WI38 (cell line): ENCODE measurements at regions not wholly inside any gene's neighbourhood (a gene's known extent, or its start where the extent isn't known, plus 50 kb on each side); places are given as distances from the start of the nearest gene placed in this dataset.

ENCODE experiments used
- H3K4me3 ChIP-seq: 2 replicates; pipeline ENCODE4 v1.5.1; 2011; ENCODE audit warnings: low read depth, mild to moderate bottlenecking, control low read depth, low read length
- TF ChIP-seq, protein P1 (sequence below): IDR thresholded peaks from 2 replicates; pipeline ENCODE4 v1.5.1; 2012; ENCODE audit warnings: low read depth, mild to moderate bottlenecking, control low read depth, low read length

DNA sequence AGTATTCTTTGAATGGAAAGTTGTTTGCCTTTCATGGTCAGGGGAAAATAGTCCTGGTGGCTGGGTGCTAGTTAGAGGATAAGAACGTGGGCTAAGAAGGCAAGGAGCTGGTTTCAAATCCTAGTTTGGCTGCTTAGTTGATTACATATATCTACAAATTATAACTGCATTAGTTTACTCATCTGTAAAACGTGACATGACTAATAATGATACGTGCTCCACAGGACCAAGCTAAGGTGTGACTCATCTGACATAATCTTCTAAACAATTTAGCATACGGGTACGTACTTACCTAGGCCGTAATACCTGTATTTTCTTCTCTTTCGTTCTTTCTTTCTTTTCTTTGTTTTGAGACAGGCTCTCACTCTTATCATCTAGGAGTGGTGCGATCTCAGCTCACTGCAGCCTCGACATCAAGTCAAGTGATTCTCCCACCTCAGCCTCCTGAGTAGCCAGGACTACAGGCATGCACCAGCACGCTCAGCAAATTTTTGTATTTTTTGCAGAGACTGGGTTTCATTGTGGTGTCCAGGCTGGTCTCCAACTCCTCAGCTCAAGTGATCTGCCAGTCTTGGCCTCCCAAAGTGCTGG lies 1274.2 kb upstream of the GJE1 start:
- H3K4me3 ChIP-seq: no peak overlapping the region
- TF ChIP-seq, protein P1, sequence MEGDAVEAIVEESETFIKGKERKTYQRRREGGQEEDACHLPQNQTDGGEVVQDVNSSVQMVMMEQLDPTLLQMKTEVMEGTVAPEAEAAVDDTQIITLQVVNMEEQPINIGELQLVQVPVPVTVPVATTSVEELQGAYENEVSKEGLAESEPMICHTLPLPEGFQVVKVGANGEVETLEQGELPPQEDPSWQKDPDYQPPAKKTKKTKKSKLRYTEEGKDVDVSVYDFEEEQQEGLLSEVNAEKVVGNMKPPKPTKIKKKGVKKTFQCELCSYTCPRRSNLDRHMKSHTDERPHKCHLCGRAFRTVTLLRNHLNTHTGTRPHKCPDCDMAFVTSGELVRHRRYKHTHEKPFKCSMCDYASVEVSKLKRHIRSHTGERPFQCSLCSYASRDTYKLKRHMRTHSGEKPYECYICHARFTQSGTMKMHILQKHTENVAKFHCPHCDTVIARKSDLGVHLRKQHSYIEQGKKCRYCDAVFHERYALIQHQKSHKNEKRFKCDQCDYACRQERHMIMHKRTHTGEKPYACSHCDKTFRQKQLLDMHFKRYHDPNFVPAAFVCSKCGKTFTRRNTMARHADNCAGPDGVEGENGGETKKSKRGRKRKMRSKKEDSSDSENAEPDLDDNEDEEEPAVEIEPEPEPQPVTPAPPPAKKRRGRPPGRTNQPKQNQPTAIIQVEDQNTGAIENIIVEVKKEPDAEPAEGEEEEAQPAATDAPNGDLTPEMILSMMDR: no peak

DNA sequence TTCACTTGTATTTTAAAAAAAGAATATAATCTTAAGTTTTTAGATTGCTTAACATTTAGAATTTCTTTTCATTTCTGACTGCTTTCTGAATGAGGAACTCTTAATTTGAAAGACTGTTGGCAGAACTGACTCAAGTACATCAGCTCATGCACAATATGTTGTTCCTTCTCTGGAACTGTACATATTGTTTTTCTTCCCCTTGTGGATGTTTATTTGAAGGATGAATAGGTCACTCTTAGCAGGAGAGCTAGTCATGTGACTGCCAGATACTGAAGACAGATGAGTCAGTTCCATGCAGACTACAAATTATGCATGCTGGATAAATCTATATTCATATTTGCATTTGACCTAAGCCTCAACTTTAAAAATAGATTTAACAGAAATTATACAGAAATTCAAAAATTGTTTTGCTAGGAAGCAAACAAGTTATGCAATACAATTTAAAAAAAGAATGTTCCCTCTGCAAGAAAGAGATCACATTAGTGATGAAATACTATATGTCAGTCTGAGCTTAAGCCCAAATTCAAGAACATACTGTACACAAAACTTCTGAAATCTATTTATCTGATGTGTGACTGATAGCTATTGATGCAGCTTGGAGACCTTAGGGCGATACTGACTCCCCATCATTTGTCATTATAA lies 1274.9 kb upstream of the GJE1 start:
- TF ChIP-seq, protein P1: no peak
- H3K4me3 ChIP-seq: no peak overlapping the region

DNA sequence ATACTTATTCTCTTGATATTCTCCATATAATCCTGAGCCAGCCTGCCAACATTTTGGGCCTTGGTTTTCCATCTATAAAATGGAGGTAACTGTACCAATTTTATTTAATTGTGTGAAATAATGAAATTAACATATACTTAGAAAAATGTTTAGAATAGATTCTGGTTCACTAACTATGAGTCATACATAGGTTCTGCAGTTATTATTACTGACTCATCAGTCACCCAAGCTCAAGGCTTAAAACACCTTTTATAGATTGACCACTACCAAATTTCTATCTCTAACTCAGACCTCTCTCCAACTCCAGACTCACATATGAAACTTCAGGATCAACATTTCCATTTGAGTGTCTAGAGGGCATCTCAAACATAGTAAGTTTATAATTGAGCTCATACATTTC lies 1277.2 kb upstream of the GJE1 start:
- no peak overlapping the region for H3K4me3 ChIP-seq
- TF ChIP-seq, protein P1: no peak

DNA sequence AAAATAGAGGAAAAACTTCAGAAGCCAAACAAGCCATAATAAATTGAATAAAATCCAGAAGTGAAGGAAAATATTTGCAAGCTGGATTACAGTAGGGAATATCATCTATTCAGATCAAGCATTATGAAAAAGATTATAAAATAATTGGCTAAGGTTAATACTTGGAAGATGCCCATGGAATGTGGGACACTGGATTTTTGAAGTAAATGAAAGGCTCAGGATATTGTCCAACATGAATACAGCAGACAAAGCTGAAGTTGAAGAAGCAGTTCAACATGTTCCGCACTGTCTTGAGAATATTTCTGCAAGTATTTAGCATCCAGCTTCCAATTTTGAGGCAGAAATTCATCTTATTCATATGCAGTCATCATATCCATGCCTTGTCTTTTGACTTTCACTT lies 1278.4 kb upstream of the GJE1 start:
- TF ChIP-seq, protein P1: no peak
- no peak overlapping the region for H3K4me3 ChIP-seq

DNA sequence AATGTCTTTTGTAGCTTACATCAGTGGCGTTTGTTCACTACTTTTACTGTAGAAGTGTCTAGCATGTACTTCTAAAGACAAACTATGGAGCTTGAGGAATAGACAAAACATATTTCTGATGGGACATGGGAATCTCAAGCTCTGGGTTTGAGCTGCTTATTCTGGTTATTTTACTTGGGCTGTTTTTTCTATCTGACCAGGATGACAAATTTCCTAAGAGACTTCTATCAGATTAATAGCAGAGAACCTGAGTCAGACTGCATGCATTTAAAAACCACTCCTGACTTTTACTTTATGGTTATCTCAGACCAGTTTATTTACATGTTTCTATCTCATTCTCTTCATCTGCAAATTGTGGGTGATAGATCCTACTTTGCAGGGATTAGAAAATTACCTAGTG lies 1282.3 kb upstream of the GJE1 start:
- TF ChIP-seq, protein P1: no peak
- H3K4me3 ChIP-seq: no peak overlapping the region

DNA sequence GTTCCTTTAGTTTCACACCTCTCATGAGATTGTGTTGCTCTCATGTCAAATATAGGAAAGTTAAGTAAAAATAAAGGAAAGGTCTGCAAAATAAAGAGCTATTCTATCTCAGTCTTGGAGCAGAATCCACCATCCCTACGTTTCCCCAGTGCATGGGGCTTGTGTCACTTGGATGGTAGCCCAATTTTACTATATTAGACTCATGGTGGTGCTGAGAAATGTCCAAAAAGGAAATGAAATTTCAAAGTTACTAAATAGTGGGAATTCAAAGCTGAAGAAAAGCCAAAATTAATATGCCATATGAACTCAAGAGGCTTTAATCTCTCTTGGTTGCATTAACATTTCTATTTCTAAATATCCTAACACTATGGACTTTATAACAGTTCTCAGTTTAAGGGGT lies 1283.3 kb upstream of the GJE1 start:
- H3K4me3 ChIP-seq: no peak overlapping the region
- TF ChIP-seq, protein P1: no peak

DNA sequence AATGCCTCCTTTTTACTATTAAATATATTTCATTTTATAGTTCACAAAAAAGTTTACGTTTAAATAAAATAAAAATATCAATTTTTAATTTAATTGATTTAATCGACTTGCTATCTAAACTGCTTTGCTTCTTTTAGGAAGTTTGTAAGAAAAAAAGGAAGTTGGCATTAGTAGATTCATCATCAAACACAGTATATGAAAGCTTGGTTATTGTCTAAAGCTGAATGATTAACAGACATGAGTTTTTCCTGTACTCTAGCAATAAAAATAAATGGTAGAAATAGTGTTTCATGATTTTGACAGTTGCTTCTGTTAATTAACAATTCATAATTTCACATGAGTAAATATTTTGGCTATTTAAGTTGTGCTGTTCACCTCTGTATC lies 1285.5 kb upstream of the GJE1 start:
- TF ChIP-seq, protein P1: no peak
- H3K4me3 ChIP-seq: no peak overlapping the region
